DMS 273 (cell line): ENCODE measurements at regions not wholly inside any gene's neighbourhood (a gene's known extent, or its start where the extent isn't known, plus 50 kb on each side); places are given as distances from the start of the nearest gene placed in this dataset.

Experiments
- DNase-seq: peaks from one replicate; lab custom pipeline; 2025; ENCODE audit not compliant: unreplicated experiment; lab: John Stamatoyannopoulos, UW

DNA sequence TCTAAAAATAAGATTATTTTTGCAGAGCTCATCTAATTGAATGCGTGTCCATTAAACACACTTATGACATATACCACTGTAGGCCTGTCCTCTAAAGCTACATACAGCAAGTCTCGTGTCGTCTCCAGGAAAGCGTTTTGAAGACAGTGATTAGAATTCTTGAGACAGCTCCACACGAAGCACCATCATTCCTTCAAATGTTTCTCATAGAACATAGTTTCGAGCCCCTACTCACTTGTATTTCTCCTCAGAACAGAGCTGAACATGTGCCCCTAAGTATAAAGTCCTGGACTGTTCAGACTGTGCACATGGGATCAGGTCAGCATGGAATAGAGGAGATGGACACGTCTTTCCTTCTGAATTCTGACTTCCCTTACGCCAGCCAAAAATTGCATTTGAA lies 64.5 kb upstream of the HMGA2 start:
- no peak for DNase-seq

DNA sequence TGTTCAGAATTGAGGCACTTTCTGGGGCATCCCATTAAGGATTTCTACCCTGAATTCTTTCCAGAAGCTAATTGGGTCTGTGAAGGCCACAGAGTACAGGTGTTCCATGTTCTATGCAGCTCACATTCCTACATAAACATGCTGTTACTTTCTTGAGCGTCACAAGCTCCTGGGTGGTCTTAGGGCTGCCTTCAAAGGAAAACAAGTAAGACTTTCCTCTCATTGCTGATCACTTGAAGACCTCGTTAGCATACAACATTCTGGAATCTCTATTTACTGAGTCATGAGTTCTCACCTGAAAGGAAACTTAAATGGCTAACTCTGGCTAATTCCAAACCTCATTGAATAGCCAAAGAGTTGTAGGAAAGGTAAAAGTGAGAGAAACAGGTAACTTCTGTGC lies 63.0 kb upstream of the HMGA2 start:
- no peak for DNase-seq

DNA sequence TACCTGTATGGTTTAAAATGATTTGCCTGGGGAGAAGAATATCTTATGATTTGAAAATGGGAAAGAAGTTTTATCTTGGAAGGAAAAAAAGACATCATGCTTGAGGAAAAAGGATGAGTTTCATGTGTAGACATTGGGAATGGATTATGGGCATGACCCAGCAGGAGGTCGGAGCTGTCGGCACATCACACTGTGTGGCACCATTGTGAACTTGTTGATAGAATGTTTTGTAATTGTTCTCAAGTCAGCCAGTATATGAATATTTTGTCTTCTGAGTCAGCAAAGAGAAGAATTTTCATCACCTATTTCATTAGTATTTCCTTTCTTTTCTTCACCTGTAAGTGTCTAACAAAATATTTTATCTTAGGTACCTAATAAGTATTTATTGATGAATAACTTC lies 60.0 kb upstream of the HMGA2 start:
- no peak for DNase-seq

DNA sequence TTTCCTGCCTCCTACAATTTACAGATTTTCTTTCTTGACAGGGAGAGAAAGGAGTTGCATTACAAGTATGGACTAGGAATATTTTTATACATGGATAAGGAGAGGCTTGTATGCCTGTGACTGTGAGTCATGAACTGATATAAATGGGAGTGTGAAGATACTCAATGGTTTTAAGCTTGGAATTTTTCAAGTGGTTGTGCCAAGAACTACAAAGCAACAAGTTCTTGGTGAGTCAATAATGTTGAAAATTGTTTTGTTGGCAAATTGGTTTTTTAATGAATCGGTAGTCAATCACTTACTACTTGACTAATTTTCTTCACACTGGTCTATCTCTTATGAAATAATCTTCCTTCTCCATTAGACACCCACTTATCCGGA lies 58.9 kb upstream of the HMGA2 start:
- no peak for DNase-seq

DNA sequence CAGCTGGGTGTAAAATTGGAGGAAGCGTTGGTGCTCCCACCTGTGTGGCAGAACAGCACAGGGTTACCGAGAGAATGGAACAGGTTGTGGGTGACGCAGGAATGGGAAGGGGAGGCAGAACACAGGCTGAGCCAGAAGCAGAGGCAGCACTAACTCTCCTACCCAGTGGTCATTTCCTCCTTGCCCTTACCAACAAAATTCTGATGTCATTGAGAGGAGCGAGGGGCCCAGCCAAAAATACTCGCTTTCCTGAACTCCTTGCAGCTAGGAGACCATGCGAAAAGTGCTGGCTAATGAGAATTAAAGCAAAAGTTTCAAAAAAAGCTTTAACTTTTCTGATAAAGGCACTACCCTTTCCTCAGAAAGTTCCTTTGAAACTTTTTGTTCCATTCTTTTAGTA lies 54.4 kb upstream of the HMGA2 start:
- DNase-seq: no peak
